B cell (primary cell): ENCODE measurements at regions not wholly inside any gene's neighbourhood (a gene's known extent, or its start where the extent isn't known, plus 50 kb on each side); places are given as distances from the start of the nearest gene placed in this dataset.

ENCODE experiments used
- ATAC-seq: fragments of 200-7000 bp; cut with Tn5 transposase; one replicate; pipeline ENCODE4 v1.10.0; 2021; ENCODE audit warnings: low read depth, mild to moderate bottlenecking, moderate number of reproducible peaks, moderate library complexity
- CTCF ChIA-PET: fragments of 350-600 bp; sonication (Branson Sonifier 250); formaldehyde crosslinking; loops from one replicate; lab custom pipeline; 2021; ENCODE audit warnings: antibody characterized with exemption, inconsistent platforms; lab: Charles Lee
- POLR2A ChIA-PET: fragments of 350-600 bp; sonication (Branson Sonifier 250); formaldehyde crosslinking; loops from one replicate; lab custom pipeline; 2021; ENCODE audit warnings: antibody characterized with exemption; lab: Charles Lee
- DNase-seq: peaks from one replicate; pipeline ENCODE4 v3.0.0; 2013
- H2AFZ ChIP-seq: 2 replicates; pipeline ENCODE4 v1.6.1; 2012; ENCODE audit warnings: mild to moderate bottlenecking, low read depth, low read length; ENCODE audit not compliant: insufficient read depth, poor library complexity, severe bottlenecking
- H3K27ac ChIP-seq, 2 donors: 1 replicate in 1 of 2; 2 replicates in 1 of 2; pipeline ENCODE4 v1.5.1; 2012 to 2013; ENCODE audit warnings: low read length in 2 of 2, mild to moderate bottlenecking in 2 of 2, moderate library complexity in 1 of 2
- H3K27me3 ChIP-seq, 4 experiments: fragments of 200-600 bp in 1 of 4; sonication (generic) in 1 of 4; replicated peaks in 1 of 4; 1 replicate in 2 of 4; 2 replicates in 2 of 4; pipeline versions ENCODE4 v1.6.1 to v1.7.0; 2013 to 2016; ENCODE audit warnings: low read length in 3 of 4, mild to moderate bottlenecking in 2 of 4, mixed read lengths in 1 of 4, moderate library complexity in 1 of 4; ENCODE audit not compliant: insufficient read depth in 4 of 4, control insufficient read depth in 3 of 4; ENCODE audit errors: control extremely low read depth in 1 of 4
- H3K36me3 ChIP-seq, 2 experiments: replicated peaks in 1 of 2; 1 replicate in 1 of 2; 2 replicates in 1 of 2; pipeline versions ENCODE4 v1.6.1 to v1.7.1; 2013; ENCODE audit warnings: low read length in 1 of 2; ENCODE audit not compliant: insufficient read depth in 2 of 2, control insufficient read depth in 1 of 2; ENCODE audit errors: control extremely low read depth in 1 of 2, extremely low read depth in 1 of 2
- H3K4me1 ChIP-seq, 2 donors: fragments of 200-600 bp in 1 of 2; sonication (generic) in 1 of 2; 1 replicate in 1 of 2; 2 replicates in 1 of 2; pipeline versions ENCODE4 v1.5.1 to v1.6.1; 2013 to 2017; ENCODE audit warnings: low read length in 2 of 2; ENCODE audit not compliant: control insufficient read depth in 2 of 2, insufficient read depth in 2 of 2
- H3K4me2 ChIP-seq: replicated peaks from 2 replicates; pipeline ENCODE3; 2012; ENCODE audit warnings: mild to moderate bottlenecking, low read depth, low read length; ENCODE audit not compliant: poor library complexity, severe bottlenecking
- H3K4me3 ChIP-seq, 5 experiments: fragments of 200-600 bp in 1 of 5; sonication (generic) in 1 of 5; 1 replicate in 3 of 5; 2 replicates in 2 of 5; pipeline versions ENCODE4 v1.5.1 to v1.7.0; 2011 to 2016; ENCODE audit warnings: low read length in 4 of 5, mild to moderate bottlenecking in 4 of 5, low read depth in 2 of 5, control low read depth in 1 of 5, moderate library complexity in 1 of 5; ENCODE audit not compliant: insufficient read depth in 1 of 5; ENCODE audit errors: control extremely low read depth in 1 of 5, extremely low read depth in 1 of 5
- H3K79me2 ChIP-seq: fragments of 200-600 bp; sonication (generic); one replicate; pipeline ENCODE4 v1.6.0; 2016; ENCODE audit warnings: low read length; ENCODE audit not compliant: control insufficient read depth, insufficient read depth
- H3K9ac ChIP-seq: fragments of 200-600 bp; sonication (generic); 2 replicates; pipeline ENCODE4 v1.6.1; 2017; ENCODE audit warnings: mild to moderate bottlenecking, low read length, moderate library complexity
- H3K9me3 ChIP-seq, 3 donors: one replicate each; pipeline versions ENCODE4 v1.6.1 to v1.7.1; 2013; ENCODE audit warnings: low read length in 2 of 3; ENCODE audit not compliant: control insufficient read depth in 2 of 3, insufficient read depth in 1 of 3; ENCODE audit errors: control extremely low read depth in 1 of 3
- H4K20me1 ChIP-seq: 2 replicates; pipeline ENCODE4 v1.6.0; 2012; ENCODE audit warnings: mild to moderate bottlenecking, low read length; ENCODE audit not compliant: insufficient read depth, control insufficient read depth, poor library complexity, severe bottlenecking
- H3K27ac Mint-ChIP-seq: one replicate; pipeline ENCODE4 v1.8.0; 2021; ENCODE audit warnings: mixed read lengths
- H3K27me3 Mint-ChIP-seq: one replicate; pipeline ENCODE4 v1.8.0; 2021; ENCODE audit warnings: mixed read lengths
- H3K4me1 Mint-ChIP-seq: one replicate; pipeline ENCODE4 v1.8.0; 2021; ENCODE audit warnings: mixed read lengths
- H3K4me3 Mint-ChIP-seq: one replicate; pipeline ENCODE4 v1.8.0; 2021; ENCODE audit warnings: mixed read lengths
- H3K9me3 Mint-ChIP-seq: one replicate; pipeline ENCODE4 v1.8.0; 2022; ENCODE audit warnings: mixed read lengths; ENCODE audit not compliant: insufficient read depth
- CTCF ChIP-seq: fragments of 200-600 bp; IDR thresholded peaks from one replicate; pipeline ENCODE4 v1.8.0; 2022; ENCODE audit warnings: antibody characterized with exemption, mild to moderate bottlenecking
- EZH2 ChIP-seq: IDR thresholded peaks from 2 replicates; pipeline ENCODE4 v1.6.1; 2012; ENCODE audit warnings: borderline replicate concordance, low read depth, mild to moderate bottlenecking, moderate library complexity, low read length; ENCODE audit not compliant: insufficient read depth, poor library complexity, severe bottlenecking
- WGBS: methylation state at CpG from one replicate; pipeline ENCODE4 v1.1.5; 2013; ENCODE audit warnings: missing lambda C conversion rate; ENCODE audit not compliant: insufficient coverage; 5-methylcytosine and 5-hydroxymethylcytosine counted together
- intact Hi-C: fragments of 100-400 bp; cut with micrococcal nuclease; formaldehyde crosslinking; loops from one replicate; pipeline ENCODE4 v1.10.0; 2022

GRCh38 chr4:8695237-8696219, 103.0 kb downstream of the CPZ start:
- no peak overlapping the region for H3K4me2 ChIP-seq
- ATAC-seq (no peak), DNase-seq (no peak)
- intact Hi-C loops = no loop called here
- H3K4me3 Mint-ChIP-seq = no peak overlapping the region
- H3K4me1 Mint-ChIP-seq = no peaks in the 10 kb centered on the region
- WGBS = 78% methylated on average over 17 of the region's 18 CpGs
- no peaks in the 10 kb centered on the region for H4K20me1 ChIP-seq
- H3K9ac ChIP-seq = no peak overlapping the region
- H3K4me1 ChIP-seq = no peaks in the 10 kb centered on the region
- H3K27me3 Mint-ChIP-seq = peaks cover 3% of the 10 kb centered on the region
- H3K79me2 ChIP-seq = no peaks in the 10 kb centered on the region
- H3K27ac Mint-ChIP-seq = no peak overlapping the region
- ChIA-PET POLR2A (no interaction called here), CTCF (no interaction called here)
- H3K4me3 ChIP-seq = no peak overlapping the region
- H3K27ac ChIP-seq = no peak overlapping the region
- no peaks in the 10 kb centered on the region for H3K9me3 Mint-ChIP-seq
- no peaks in the 10 kb centered on the region for H3K36me3 ChIP-seq
- TF ChIP-seq CTCF (no peak), EZH2 (no peak)
- no peaks in the 10 kb centered on the region for H3K27me3 ChIP-seq
- H3K9me3 ChIP-seq = peaks cover 0 to 34% (median 0%) of the 10 kb centered on the region in 3 donors
- H2AFZ ChIP-seq = no peak overlapping the region

GRCh38 chr4:8694651-8695151, 102.1 kb downstream of the CPZ start:
- Histone ChIP-seq H3K4me2 (no peak overlapping the region), H3K4me3 (no peak overlapping the region), H3K9ac (no peak overlapping the region), H3K27me3 (no peaks in the 10 kb centered on the region), H3K79me2 (no peaks in the 10 kb centered on the region), H2AFZ (no peak overlapping the region), H3K36me3 (no peaks in the 10 kb centered on the region), H3K27ac (no peak overlapping the region), H3K9me3 (peaks cover 0 to 41% (median 0%) of the 10 kb centered on the region in 3 donors), H4K20me1 (no peaks in the 10 kb centered on the region), H3K4me1 (no peaks in the 10 kb centered on the region)
- CTCF ChIA-PET = no interaction called here
- POLR2A ChIA-PET = no interaction called here
- ATAC-seq (no peak), DNase-seq (no peak)
- Mint-ChIP-seq H3K27me3 (peaks cover 3% of the 10 kb centered on the region), H3K9me3 (no peaks in the 10 kb centered on the region), H3K4me3 (no peak overlapping the region), H3K27ac (no peak overlapping the region), H3K4me1 (no peaks in the 10 kb centered on the region)
- intact Hi-C loops = no loop called here
- no peak for TF ChIP-seq CTCF
- no peak for TF ChIP-seq EZH2
- WGBS = 68% methylated on average over 10 of the region's 10 CpGs
